ENCODE measurements at regions not wholly inside any gene's neighbourhood (a gene's known extent, or its start where the extent isn't known, plus 50 kb on each side); places are given as distances from the start of the nearest gene placed in this dataset.

DNA sequence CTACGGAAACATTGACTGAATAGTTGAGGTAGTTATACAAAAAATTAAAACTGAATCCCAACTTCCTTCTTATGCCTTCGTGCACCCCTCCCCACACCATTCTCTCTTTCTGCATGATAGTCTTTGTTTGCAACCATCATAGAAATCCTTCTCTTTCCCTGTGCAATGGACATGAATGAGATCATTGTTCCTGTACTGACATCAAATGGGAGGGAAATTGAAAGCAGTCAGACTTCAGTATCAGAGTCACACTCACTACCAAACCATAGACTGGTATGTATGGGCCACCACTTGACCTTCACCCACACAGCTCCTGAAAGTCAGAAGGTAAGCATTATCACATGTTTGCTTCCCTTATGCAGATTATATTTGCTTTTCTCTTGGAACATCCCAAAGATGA lies 782.8 kb downstream of the BCL11A start:
- no peak for TF ChIP-seq POLR2A (IDR thresholded peaks at IDR 0.05; ENCODE audit: low read length)
- TF ChIP-seq GATA1 (IDR thresholded peaks at IDR 0.05; ENCODE audit: low read depth, low read length) = no peak
